ENCODE measurements at regions not wholly inside any gene's neighbourhood (a gene's known extent, or its start where the extent isn't known, plus 50 kb on each side); places are given as distances from the start of the nearest gene placed in this dataset.

DNA sequence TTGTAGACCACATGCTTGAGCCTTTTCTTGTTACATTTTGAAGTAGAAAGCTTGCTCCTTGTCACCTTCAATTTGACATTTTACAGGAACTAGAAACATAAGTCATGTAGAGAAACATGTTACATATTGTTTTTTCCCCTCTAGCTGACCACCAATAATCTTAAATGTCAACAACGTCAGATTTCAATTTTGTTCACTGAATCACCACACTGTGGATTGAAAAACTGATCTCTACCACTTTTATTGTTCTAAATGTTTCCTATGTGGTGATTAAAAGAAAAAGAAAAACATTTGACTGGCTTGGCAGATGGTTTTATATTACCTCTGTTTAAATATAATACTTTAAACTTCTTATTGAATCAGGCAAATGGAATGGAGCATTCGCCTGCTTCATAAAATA is 87.7 kb downstream of the DSEL start:
- no peak for TF ChIP-seq POLR2AphosphoS5 (IDR thresholded peaks at IDR 0.05)
- TF ChIP-seq POLR2A (IDR thresholded peaks at IDR 0.05) = no peak
- no peak for TF ChIP-seq CTCF (IDR thresholded peaks at IDR 0.05)
